GM13976 (cell line): ENCODE measurements at regions not wholly inside any gene's neighbourhood (a gene's known extent, or its start where the extent isn't known, plus 50 kb on each side); places are given as distances from the start of the nearest gene placed in this dataset.

ENCODE experiments used
- DNase-seq: peaks from one replicate; pipeline ENCODE4 v3.0.0; 2012; ENCODE audit warnings: low spot score
- in situ Hi-C: fragments of 300-500 bp; cut with MboI; formaldehyde crosslinking; loops from one replicate; pipeline ENCODE4 v1.12.0; 2022; ENCODE audit warnings: low sequenced_read_pairs, mixed read lengths, inconsistent platforms; ENCODE audit not compliant: unreplicated experiment
- TF ChIP-seq, protein P1 (sequence below): IDR thresholded peaks from 2 replicates; pipeline ENCODE4 v1.5.1; 2012; ENCODE audit warnings: borderline replicate concordance, mild to moderate bottlenecking; ENCODE audit not compliant: insufficient read depth; ENCODE audit errors: extremely low read depth, missing control alignments, control extremely low read depth

DNA sequence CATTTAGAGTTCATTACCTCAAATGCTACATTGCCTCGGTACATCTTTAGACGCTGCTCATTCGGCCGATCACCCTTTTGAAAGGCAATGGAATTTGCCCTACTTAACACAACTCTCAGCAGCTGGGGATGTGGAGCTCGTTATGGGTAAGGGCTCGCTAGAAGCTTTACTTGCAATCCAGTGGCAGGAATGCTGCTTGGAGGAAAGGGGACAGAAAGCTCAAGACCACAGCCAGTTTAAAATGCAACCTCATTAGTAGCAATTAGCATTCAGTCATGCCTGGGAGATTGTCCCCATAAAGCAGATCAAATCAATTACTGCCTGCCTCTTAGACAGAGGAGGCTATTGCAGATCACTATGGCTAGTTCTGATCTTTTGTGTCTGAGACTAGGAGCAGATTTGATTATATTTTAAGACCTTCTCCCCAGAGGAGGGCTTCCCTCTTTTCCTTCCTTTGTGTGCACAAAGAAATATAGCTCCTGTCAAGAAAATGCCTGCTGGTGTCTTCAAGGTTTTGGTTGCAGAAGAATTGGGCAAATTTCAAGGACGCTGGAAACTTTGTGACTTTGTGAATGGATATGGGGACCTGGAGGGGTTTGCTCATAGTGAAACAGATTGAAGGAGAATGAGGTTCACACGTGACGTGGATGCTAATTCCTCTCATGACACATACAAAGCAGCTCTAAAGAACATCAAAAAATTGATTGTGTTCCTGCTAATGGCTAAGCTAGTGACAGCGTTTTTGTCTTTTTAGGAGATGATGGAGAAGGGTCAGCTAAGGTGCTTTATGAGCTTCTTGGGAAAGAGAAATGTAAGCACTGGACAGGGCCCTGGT lies 237.5 kb upstream of the GLRA2 start:
- DNase-seq = no peak
- TF ChIP-seq, protein P1, sequence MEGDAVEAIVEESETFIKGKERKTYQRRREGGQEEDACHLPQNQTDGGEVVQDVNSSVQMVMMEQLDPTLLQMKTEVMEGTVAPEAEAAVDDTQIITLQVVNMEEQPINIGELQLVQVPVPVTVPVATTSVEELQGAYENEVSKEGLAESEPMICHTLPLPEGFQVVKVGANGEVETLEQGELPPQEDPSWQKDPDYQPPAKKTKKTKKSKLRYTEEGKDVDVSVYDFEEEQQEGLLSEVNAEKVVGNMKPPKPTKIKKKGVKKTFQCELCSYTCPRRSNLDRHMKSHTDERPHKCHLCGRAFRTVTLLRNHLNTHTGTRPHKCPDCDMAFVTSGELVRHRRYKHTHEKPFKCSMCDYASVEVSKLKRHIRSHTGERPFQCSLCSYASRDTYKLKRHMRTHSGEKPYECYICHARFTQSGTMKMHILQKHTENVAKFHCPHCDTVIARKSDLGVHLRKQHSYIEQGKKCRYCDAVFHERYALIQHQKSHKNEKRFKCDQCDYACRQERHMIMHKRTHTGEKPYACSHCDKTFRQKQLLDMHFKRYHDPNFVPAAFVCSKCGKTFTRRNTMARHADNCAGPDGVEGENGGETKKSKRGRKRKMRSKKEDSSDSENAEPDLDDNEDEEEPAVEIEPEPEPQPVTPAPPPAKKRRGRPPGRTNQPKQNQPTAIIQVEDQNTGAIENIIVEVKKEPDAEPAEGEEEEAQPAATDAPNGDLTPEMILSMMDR = no peak
- in situ Hi-C loops = no loop called here

DNA sequence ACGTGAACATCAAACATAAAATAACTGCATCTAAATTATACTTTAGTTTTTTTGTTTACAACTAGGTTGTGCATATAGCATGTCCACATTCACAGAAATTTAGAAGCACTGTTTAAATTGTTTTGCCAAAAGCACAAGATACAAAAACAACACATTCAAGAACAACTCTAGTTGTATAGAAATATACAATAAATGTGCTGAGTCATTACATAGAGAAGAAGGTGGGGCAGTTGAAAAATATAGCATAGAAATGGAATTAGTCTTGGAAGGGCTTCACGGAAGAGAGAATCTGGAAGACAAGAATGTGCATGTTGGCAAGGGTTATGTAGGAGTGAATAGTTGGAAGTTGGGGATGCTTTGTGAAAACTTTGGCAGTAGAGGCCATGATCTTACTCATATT lies 239.0 kb upstream of the GLRA2 start:
- TF ChIP-seq, protein P1 = no peak
- in situ Hi-C loops = no loop called here
- DNase-seq = no peak

DNA sequence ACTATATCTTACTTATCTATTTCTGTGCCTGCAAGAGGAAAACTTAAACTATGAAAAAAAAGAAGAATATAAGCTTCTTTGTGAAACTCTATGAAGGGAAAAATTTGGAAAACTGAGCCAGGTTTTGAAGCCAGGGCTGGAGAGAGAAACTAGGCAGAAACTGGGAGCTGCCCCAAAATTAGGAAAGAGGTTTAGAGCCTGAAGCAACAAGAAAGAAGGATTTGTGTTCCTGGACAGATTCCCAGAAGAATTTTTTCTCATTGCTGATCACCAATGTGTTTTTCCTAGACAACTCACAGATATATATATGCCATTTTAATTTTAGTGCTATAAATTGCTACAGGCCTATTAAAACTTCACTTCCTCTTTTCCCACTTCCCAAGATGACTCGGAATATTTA lies 245.0 kb upstream of the GEMIN8 start:
- DNase-seq = no peak
- TF ChIP-seq, protein P1 = no peak
- in situ Hi-C loops = no loop called here

DNA sequence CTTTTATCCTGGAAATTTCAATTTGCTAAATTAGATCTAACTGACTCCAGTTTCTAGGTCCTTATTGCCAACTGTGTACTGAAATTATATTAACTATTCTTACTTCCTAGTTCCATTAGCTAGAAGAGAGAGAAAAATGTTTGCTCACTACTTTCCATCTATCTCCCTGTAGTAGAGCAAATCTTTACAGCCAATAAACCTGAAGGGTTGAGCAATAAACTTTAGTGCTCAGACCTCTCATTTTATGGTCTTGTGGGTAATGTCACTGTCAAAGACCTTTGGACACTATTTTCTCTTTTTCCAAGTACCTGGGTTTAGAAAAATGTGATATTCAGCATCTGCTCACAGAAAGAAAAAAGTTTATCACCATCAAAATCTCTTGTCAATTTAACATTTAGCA lies 237.5 kb upstream of the GEMIN8 start:
- TF ChIP-seq, protein P1 = no peak
- in situ Hi-C loops = no loop called here
- DNase-seq = no peak

DNA sequence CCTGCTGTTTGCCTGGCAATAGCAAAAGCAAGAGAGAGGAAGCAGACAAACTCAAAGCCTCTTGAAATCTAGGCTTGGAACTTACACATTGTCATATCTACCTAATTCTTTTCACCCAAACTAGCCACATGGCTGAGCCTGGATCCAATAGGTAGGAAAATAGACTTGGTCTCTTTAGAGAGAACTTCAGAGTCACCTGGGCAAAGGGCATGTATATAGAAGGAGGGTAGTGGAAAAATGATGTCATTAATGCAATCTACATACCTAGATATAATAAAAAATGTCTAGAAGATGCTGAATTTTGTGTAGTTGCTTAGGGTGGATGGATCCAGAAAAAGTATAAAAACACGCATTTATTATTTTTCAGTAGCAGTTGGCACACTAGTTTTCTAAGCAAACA lies 237.0 kb upstream of the GEMIN8 start:
- in situ Hi-C loops = no loop called here
- DNase-seq = no peak
- TF ChIP-seq, protein P1 = no peak

DNA sequence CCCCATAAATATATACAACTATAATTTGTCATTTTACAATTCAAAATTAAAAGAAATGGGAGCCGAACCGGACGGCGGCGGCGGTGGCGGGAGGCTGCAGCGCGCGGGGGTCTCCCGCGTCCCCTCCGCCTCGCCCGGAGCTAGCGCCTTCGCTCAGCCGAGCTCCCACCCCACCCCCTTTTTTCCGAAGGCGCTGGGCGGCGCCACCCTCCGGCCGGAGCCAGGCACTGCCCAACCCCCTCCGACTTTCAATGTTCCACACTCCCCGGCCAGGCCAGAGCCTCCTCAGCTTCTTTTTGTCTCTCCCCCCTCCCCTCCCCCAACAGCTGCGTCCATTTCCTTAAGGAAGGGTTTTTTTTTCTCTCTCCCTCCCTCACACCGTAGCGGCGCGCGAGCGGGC lies 214.1 kb upstream of the GEMIN8 start:
- TF ChIP-seq, protein P1 = no peak
- in situ Hi-C loops = no loop called here
- no peak for DNase-seq
